SK-N-SH (cell line): ENCODE measurements at regions not wholly inside any gene's neighbourhood (a gene's known extent, or its start where the extent isn't known, plus 50 kb on each side); places are given as distances from the start of the nearest gene placed in this dataset.

ENCODE experiments used
- EP300 ChIP-seq, 2 experiments: IDR thresholded peaks; 2 replicates each; pipeline versions ENCODE4 v1.4.0 to v1.6.1; 2012; ENCODE audit warnings: borderline replicate concordance in 1 of 2, low read depth in 1 of 2, low read length in 1 of 2
- FOXJ3 ChIP-seq: sonication (generic); formaldehyde crosslinking; IDR thresholded peaks from 2 replicates; pipeline ENCODE4 v1.5.1; 2020; ENCODE audit warnings: mild to moderate bottlenecking, missing genetic modification reagents
- GABPA ChIP-seq: IDR thresholded peaks from 2 replicates; pipeline ENCODE4 v1.4.0; 2012; ENCODE audit warnings: low read depth, mild to moderate bottlenecking
- GATA2 ChIP-seq: sonication (generic); formaldehyde crosslinking; IDR thresholded peaks from 2 replicates; pipeline ENCODE4 v1.5.0; 2020; ENCODE audit warnings: mild to moderate bottlenecking, missing genetic modification reagents
- MXI1 ChIP-seq: IDR thresholded peaks from 2 replicates; pipeline ENCODE4 v1.6.1; 2012; ENCODE audit warnings: mild to moderate bottlenecking, low read depth, low read length, improper control_type of control experiment
- NFIC ChIP-seq: IDR thresholded peaks from 2 replicates; pipeline ENCODE4 v1.4.0; 2012; ENCODE audit warnings: borderline replicate concordance
- RAD21 ChIP-seq: IDR thresholded peaks from 2 replicates; pipeline ENCODE4 v1.6.1; 2012; ENCODE audit warnings: mild to moderate bottlenecking, low read length
- RFX5 ChIP-seq: IDR thresholded peaks from 2 replicates; pipeline ENCODE4 v1.6.1; 2012; ENCODE audit warnings: mild to moderate bottlenecking, improper control_type of control experiment, low read length
- RXRA ChIP-seq: IDR thresholded peaks from 2 replicates; pipeline ENCODE4 v1.4.0; 2012; ENCODE audit warnings: low read depth, mild to moderate bottlenecking, borderline replicate concordance
- TF ChIP-seq, protein P1 (sequence below): fragments of 200-600 bp; sonication (generic); IDR thresholded peaks from 2 replicates; pipeline ENCODE4 v1.6.1; 2017; ENCODE audit warnings: antibody characterized with exemption, mild to moderate bottlenecking, moderate library complexity
- TF ChIP-seq, protein P2 (sequence below): fragments of 150-350 bp; IDR thresholded peaks from 2 replicates; pipeline ENCODE4 v1.6.1; 2017; ENCODE audit warnings: antibody characterized with exemption, low read length, low read depth, borderline replicate concordance
- TF ChIP-seq, protein P3 (sequence below): IDR thresholded peaks from 2 replicates; pipeline ENCODE4; 2012

DNA sequence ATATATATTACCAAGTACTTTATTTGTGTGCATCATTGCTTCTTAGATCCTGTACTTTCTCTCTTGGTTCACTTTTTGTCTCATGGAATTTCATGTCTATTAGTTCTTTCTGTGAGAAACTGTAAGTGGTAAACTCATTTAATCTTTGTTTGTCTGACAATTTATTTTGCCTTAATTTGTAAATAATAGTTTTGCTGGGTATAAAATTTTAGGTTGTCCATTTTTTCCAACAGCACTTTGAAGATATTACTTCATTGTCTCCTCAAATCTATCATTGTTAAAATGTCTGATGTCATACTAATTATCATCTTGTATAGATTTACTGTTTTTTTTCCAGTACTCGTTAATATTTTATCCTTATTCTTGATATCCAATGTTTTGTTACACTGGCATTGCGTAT, 205.2 kb upstream of the CDYL start:
- no peak for TF ChIP-seq GABPA
- TF ChIP-seq NFIC: no peak
- TF ChIP-seq, protein P1, sequence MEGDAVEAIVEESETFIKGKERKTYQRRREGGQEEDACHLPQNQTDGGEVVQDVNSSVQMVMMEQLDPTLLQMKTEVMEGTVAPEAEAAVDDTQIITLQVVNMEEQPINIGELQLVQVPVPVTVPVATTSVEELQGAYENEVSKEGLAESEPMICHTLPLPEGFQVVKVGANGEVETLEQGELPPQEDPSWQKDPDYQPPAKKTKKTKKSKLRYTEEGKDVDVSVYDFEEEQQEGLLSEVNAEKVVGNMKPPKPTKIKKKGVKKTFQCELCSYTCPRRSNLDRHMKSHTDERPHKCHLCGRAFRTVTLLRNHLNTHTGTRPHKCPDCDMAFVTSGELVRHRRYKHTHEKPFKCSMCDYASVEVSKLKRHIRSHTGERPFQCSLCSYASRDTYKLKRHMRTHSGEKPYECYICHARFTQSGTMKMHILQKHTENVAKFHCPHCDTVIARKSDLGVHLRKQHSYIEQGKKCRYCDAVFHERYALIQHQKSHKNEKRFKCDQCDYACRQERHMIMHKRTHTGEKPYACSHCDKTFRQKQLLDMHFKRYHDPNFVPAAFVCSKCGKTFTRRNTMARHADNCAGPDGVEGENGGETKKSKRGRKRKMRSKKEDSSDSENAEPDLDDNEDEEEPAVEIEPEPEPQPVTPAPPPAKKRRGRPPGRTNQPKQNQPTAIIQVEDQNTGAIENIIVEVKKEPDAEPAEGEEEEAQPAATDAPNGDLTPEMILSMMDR: no peak
- TF ChIP-seq GATA2 (CRISPR knock-in tag): no peak
- TF ChIP-seq FOXJ3: no peak
- no peak for TF ChIP-seq RAD21
- no peak for TF ChIP-seq MXI1
- TF ChIP-seq, protein P2, sequence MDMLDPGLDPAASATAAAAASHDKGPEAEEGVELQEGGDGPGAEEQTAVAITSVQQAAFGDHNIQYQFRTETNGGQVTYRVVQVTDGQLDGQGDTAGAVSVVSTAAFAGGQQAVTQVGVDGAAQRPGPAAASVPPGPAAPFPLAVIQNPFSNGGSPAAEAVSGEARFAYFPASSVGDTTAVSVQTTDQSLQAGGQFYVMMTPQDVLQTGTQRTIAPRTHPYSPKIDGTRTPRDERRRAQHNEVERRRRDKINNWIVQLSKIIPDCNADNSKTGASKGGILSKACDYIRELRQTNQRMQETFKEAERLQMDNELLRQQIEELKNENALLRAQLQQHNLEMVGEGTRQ: no peak
- TF ChIP-seq RFX5: no peak
- TF ChIP-seq, protein P3, sequence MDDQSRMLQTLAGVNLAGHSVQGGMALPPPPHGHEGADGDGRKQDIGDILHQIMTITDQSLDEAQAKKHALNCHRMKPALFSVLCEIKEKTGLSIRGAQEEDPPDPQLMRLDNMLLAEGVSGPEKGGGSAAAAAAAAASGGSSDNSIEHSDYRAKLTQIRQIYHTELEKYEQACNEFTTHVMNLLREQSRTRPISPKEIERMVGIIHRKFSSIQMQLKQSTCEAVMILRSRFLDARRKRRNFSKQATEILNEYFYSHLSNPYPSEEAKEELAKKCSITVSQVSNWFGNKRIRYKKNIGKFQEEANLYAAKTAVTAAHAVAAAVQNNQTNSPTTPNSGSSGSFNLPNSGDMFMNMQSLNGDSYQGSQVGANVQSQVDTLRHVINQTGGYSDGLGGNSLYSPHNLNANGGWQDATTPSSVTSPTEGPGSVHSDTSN: no peak
- no peak for TF ChIP-seq EP300 (IDR thresholded peaks at IDR 0.05; ENCODE audit: borderline replicate concordance in 1 of 2, low read depth in 1 of 2, low read length in 1 of 2)
- TF ChIP-seq RXRA: no peak
